K562 (cell line): ENCODE measurements at regions not wholly inside any gene's neighbourhood (a gene's known extent, or its start where the extent isn't known, plus 50 kb on each side); places are given as distances from the start of the nearest gene placed in this dataset.

Experiments used
- CTCF ChIP-seq, 3 experiments: IDR thresholded peaks in 2 of 3; conservative IDR thresholded peaks in 1 of 3; 2 replicates each; pipeline ENCODE4 v1.5.1; 2011 to 2012; ENCODE audit warnings: low read length in 3 of 3, mild to moderate bottlenecking in 3 of 3, control low read depth in 2 of 3, improper control_type of control experiment in 1 of 3, inconsistent platforms in 1 of 3, low read depth in 1 of 3, mixed read lengths in 1 of 3, moderate library complexity in 1 of 3; ENCODE audit not compliant: insufficient read depth in 2 of 3
- KAT7 ChIP-seq: sonication (generic); formaldehyde crosslinking; IDR thresholded peaks from 2 replicates; pipeline ENCODE4 v1.8.0; 2022; ENCODE audit warnings: missing genetic modification reagents, mild to moderate bottlenecking, borderline replicate concordance
- LEF1 ChIP-seq: fragments of 450-650 bp; IDR thresholded peaks from 2 replicates; pipeline ENCODE4 v1.6.1; 2016; ENCODE audit warnings: mild to moderate bottlenecking
- MAFK ChIP-seq: IDR thresholded peaks from 2 replicates; pipeline ENCODE4 v1.6.1; 2011; ENCODE audit warnings: low read length, improper control_type of control experiment
- TAF1 ChIP-seq: IDR thresholded peaks from 2 replicates; pipeline ENCODE4 v1.6.1; 2011; ENCODE audit warnings: mild to moderate bottlenecking, low read length, moderate library complexity; ENCODE audit not compliant: insufficient read depth, control insufficient read depth, severe bottlenecking; ENCODE audit errors: extremely low read depth
- YY1 ChIP-seq, 3 experiments: IDR thresholded peaks; 2 replicates each; pipeline ENCODE4 v1.6.1; 2011; ENCODE audit warnings: low read length in 2 of 3, mild to moderate bottlenecking in 2 of 3, moderate library complexity in 2 of 3, borderline replicate concordance in 1 of 3, control low read depth in 1 of 3, low read depth in 1 of 3; ENCODE audit not compliant: insufficient read depth in 3 of 3, insufficient replicate concordance in 2 of 3, control insufficient read depth in 1 of 3, insufficient read length in 1 of 3; ENCODE audit errors: extremely low read depth in 1 of 3
- ZNF140 ChIP-seq: fragments of 250-450 bp; sonication (Bioruptor Pico); IDR thresholded peaks from 2 replicates; pipeline ENCODE4 v1.8.0; 2021; ENCODE audit warnings: moderate library complexity, mild to moderate bottlenecking, inconsistent platforms

GRCh38 chr1:29954591-29954990 lies 718.3 kb downstream of the PTPRU start:
- TF ChIP-seq ZNF140 (CRISPR knock-in tag) (no peak), CTCF (IDR thresholded peaks at IDR 0.05 in 2 of 3, conservative IDR thresholded peaks at IDR 0.05 in 1 of 3; ENCODE audit: insufficient read depth in 2 of 3, low read depth in 1 of 3, low read length in 3 of 3) (no peak), LEF1 (no peak), TAF1 (no peak), YY1 (IDR thresholded peaks at IDR 0.05; ENCODE audit: borderline replicate concordance in 1 of 3, control insufficient read depth in 1 of 3, extremely low read depth in 1 of 3, insufficient read depth in 3 of 3, insufficient read length in 1 of 3, insufficient replicate concordance in 2 of 3, low read depth in 1 of 3, low read length in 2 of 3) (no peak), KAT7 (CRISPR knock-in tag) (no peak), MAFK (no peak)
